ENCODE measurements at regions not wholly inside any gene's neighbourhood (a gene's known extent, or its start where the extent isn't known, plus 50 kb on each side); places are given as distances from the start of the nearest gene placed in this dataset.

- Histone ChIP-seq H3K9me3 (ENCODE audit: insufficient read depth, low read length) (no peaks in the 10 kb centered on the region), H3K27ac (ENCODE audit: low read length) (no peak overlapping the region), H3K4me1 (ENCODE audit: low read length) (peaks cover 4% of the 10 kb centered on the region; the same call in 1 of the 2 replicates), H3K9ac (ENCODE audit: low read length) (no peak overlapping the region), H4K20me1 (ENCODE audit: insufficient read depth, low read length) (no peaks in the 10 kb centered on the region), H3K4me2 (ENCODE audit: low read length) (no peak overlapping the region), H2AFZ (ENCODE audit: low read depth, low read length) (no peak overlapping the region), H3K27me3 (ENCODE audit: low read depth, low read length) (no peaks in the 10 kb centered on the region), H3K36me3 (replicated peaks; ENCODE audit: low read depth, low read length) (no peaks in the 10 kb centered on the region), H3K79me2 (ENCODE audit: low read length) (no peaks in the 10 kb centered on the region), H3K4me3 (ENCODE audit: low read length) (no peak overlapping the region)
- no peak for TF ChIP-seq EZH2phosphoT487 (IDR thresholded peaks at IDR 0.05; ENCODE audit: low read depth)
- no peak for TF ChIP-seq CTCF (IDR thresholded peaks at IDR 0.05; ENCODE audit: low read depth, low read length)
These were observed 173.8 kb downstream of the BCL11A start for GRCh38 chr2:60379684-60380083.

GRCh38 chr2:60379216-60379615 is 174.2 kb downstream of the BCL11A start:
- Histone ChIP-seq H3K4me1 (ENCODE audit: low read length) (peaks cover 4% of the 10 kb centered on the region; the same call in 1 of the 2 replicates), H4K20me1 (ENCODE audit: insufficient read depth, low read length) (no peaks in the 10 kb centered on the region), H2AFZ (ENCODE audit: low read depth, low read length) (no peak overlapping the region), H3K4me2 (ENCODE audit: low read length) (no peak overlapping the region), H3K9ac (ENCODE audit: low read length) (no peak overlapping the region), H3K9me3 (ENCODE audit: insufficient read depth, low read length) (no peaks in the 10 kb centered on the region), H3K79me2 (ENCODE audit: low read length) (no peaks in the 10 kb centered on the region), H3K36me3 (replicated peaks; ENCODE audit: low read depth, low read length) (no peaks in the 10 kb centered on the region), H3K27ac (ENCODE audit: low read length) (no peak overlapping the region), H3K27me3 (ENCODE audit: low read depth, low read length) (no peaks in the 10 kb centered on the region), H3K4me3 (ENCODE audit: low read length) (no peak overlapping the region)
- no peak for TF ChIP-seq CTCF (IDR thresholded peaks at IDR 0.05; ENCODE audit: low read depth, low read length)
- TF ChIP-seq EZH2phosphoT487 (IDR thresholded peaks at IDR 0.05; ENCODE audit: low read depth), result no peak

- no peaks in the 10 kb centered on the region for H3K9me3 ChIP-seq (ENCODE audit: insufficient read depth, low read length)
- no peaks in the 10 kb centered on the region for H3K36me3 ChIP-seq (replicated peaks; ENCODE audit: low read depth, low read length)
- no peak overlapping the region for H3K4me3 ChIP-seq (ENCODE audit: low read length)
- TF ChIP-seq CTCF (IDR thresholded peaks at IDR 0.05; ENCODE audit: low read depth, low read length) (no peak), EZH2phosphoT487 (IDR thresholded peaks at IDR 0.05; ENCODE audit: low read depth) (no peak)
- H3K27me3 ChIP-seq (ENCODE audit: low read depth, low read length), result no peaks in the 10 kb centered on the region
- peaks cover 4% of the 10 kb centered on the region; the same call in 1 of the 2 replicates for H3K4me1 ChIP-seq (ENCODE audit: low read length)
- H3K79me2 ChIP-seq (ENCODE audit: low read length), result no peaks in the 10 kb centered on the region
- no peak overlapping the region for H2AFZ ChIP-seq (ENCODE audit: low read depth, low read length)
- no peak overlapping the region for H3K27ac ChIP-seq (ENCODE audit: low read length)
- no peak overlapping the region for H3K9ac ChIP-seq (ENCODE audit: low read length)
- no peak overlapping the region for H3K4me2 ChIP-seq (ENCODE audit: low read length)
- H4K20me1 ChIP-seq (ENCODE audit: insufficient read depth, low read length), result no peaks in the 10 kb centered on the region
These were observed 175.6 kb downstream of the BCL11A start for GRCh38 chr2:60377825-60378224.

DNA sequence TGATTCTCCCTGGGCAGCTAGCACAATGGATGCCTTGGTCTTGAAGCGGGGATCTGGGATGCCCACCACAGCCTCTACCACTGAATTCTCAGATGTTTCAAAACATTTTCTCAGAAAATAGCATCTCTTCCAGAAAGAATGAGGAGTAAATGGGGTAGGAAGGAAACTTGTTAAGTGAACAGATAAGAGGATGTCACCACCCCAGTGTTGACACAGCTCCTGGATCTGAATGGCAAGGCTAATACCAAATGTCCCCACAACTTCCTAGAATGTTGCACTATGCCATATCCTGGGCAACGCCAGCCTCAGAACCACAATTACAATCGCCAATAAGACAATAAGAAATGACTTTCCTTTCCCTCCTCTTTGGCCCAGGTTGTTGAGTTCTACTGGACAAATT is 177.2 kb downstream of the BCL11A start:
- Histone ChIP-seq H3K9ac (ENCODE audit: low read length) (no peak overlapping the region), H3K4me2 (ENCODE audit: low read length) (no peak overlapping the region), H3K36me3 (replicated peaks; ENCODE audit: low read depth, low read length) (no peaks in the 10 kb centered on the region), H3K4me3 (ENCODE audit: low read length) (no peak overlapping the region), H2AFZ (ENCODE audit: low read depth, low read length) (no peak overlapping the region), H4K20me1 (ENCODE audit: insufficient read depth, low read length) (no peaks in the 10 kb centered on the region), H3K27me3 (ENCODE audit: low read depth, low read length) (no peaks in the 10 kb centered on the region), H3K27ac (ENCODE audit: low read length) (no peak overlapping the region), H3K4me1 (ENCODE audit: low read length) (peaks cover 16% of the 10 kb centered on the region), H3K9me3 (ENCODE audit: insufficient read depth, low read length) (no peaks in the 10 kb centered on the region), H3K79me2 (ENCODE audit: low read length) (no peaks in the 10 kb centered on the region)
- TF ChIP-seq EZH2phosphoT487 (IDR thresholded peaks at IDR 0.05; ENCODE audit: low read depth) (no peak), CTCF (IDR thresholded peaks at IDR 0.05; ENCODE audit: low read depth, low read length) (no peak)

Data from OCI-LY3 (cell line).